A549 (cell line): ENCODE measurements at regions not wholly inside any gene's neighbourhood (a gene's known extent, or its start where the extent isn't known, plus 50 kb on each side); places are given as distances from the start of the nearest gene placed in this dataset.

ENCODE experiments used
- ATAC-seq, 2 experiments: fragments of 200-7000 bp in 1 of 2; fragments of >200 bp in 1 of 2; cut with Nextera tagmentation in 1 of 2; cut with Tn5 transposase in 1 of 2; 3 replicates each; pipeline versions ENCODE4 v1.8.0 to v1.9.1; 2018 to 2020; ENCODE audit warnings: mild to moderate bottlenecking in 1 of 2, moderate library complexity in 1 of 2
- CTCF ChIA-PET: fragments of 300-600 bp; sonication (Branson Sonifier 250); formaldehyde crosslinking; extraction: SDS; loops from one replicate; lab custom pipeline; 2021; ENCODE audit warnings: antibody characterized with exemption, inconsistent platforms; lab: Yijun Ruan, JAX
- POLR2A ChIA-PET: fragments of 350-600 bp; formaldehyde crosslinking; extraction: SDS; loops from one replicate; lab custom pipeline; 2021; ENCODE audit warnings: antibody characterized with exemption, inconsistent platforms; lab: Yijun Ruan, JAX
- DNase-seq, 2 experiments: peaks; one replicate each; pipeline versions ENCODE4 v3.0.0 to v3.0.0-alpha.2; 2011 to 2016; ENCODE audit warnings: low read depth in 1 of 2, low spot score in 1 of 2
- FAIRE-seq: peaks from 2 replicates; lab custom pipeline; 2011; peaks lifted over from hg19 to GRCh38; lab: Jason Lieb, UNC
- H3K27ac ChIP-seq, 2 experiments: fragments of >200 bp; sonication (Bioruptor Twin); formaldehyde crosslinking; 3 replicates each; pipeline ENCODE4 v1.5.1; 2016 to 2017
- H3K4me1 ChIP-seq: fragments of >200 bp; sonication (Bioruptor Twin); formaldehyde crosslinking; 3 replicates; pipeline ENCODE4 v1.6.1; 2016
- H3K4me2 ChIP-seq: fragments of >200 bp; sonication (Bioruptor Twin); formaldehyde crosslinking; 3 replicates; pipeline ENCODE4 v1.6.1; 2016
- H3K4me3 ChIP-seq: fragments of >200 bp; sonication (Bioruptor Twin); formaldehyde crosslinking; 3 replicates; pipeline ENCODE4 v1.5.1; 2016
- H3K9me3 ChIP-seq: fragments of >200 bp; sonication (Bioruptor Twin); formaldehyde crosslinking; 3 replicates; pipeline ENCODE4 v1.6.1; 2016
- CBX8 ChIP-seq: fragments of 200-600 bp; sonication (generic); IDR thresholded peaks from 2 replicates; pipeline ENCODE4 v1.6.1; 2016
- CEBPB ChIP-seq, 2 experiments: fragments of >200 bp in 1 of 2; sonication (Bioruptor Twin) in 1 of 2; formaldehyde crosslinking in 1 of 2; IDR thresholded peaks; 2 replicates each; pipeline ENCODE4 v1.6.1; 2012 to 2016
- CTCF ChIP-seq: fragments of >200 bp; sonication (Bioruptor Twin); formaldehyde crosslinking; IDR thresholded peaks from 3 replicates; pipeline ENCODE4 v1.5.1; 2016
- ELK1 ChIP-seq: fragments of 150-350 bp; IDR thresholded peaks from 2 replicates; pipeline ENCODE4 v1.6.1; 2014; ENCODE audit warnings: low read depth, mild to moderate bottlenecking, low read length
- EP300 ChIP-seq, 2 experiments: fragments of >200 bp; sonication (Bioruptor Twin); formaldehyde crosslinking; IDR thresholded peaks; 2 replicates in 1 of 2; 3 replicates in 1 of 2; pipeline ENCODE4 v1.6.1; 2016 to 2017
- FOSL2 ChIP-seq, 2 experiments: fragments of 450-650 bp in 1 of 2; fragments of >200 bp in 1 of 2; sonication (Bioruptor Twin) in 1 of 2; formaldehyde crosslinking; IDR thresholded peaks; 2 replicates each; pipeline versions ENCODE4 v1.5.0 to v1.6.1; 2016 to 2020; ENCODE audit warnings: mild to moderate bottlenecking in 1 of 2, moderate library complexity in 1 of 2
- HDAC2 ChIP-seq: fragments of 200-600 bp; sonication (generic); IDR thresholded peaks from 2 replicates; pipeline ENCODE4 v1.6.1; 2016
- HES2 ChIP-seq: fragments of >200 bp; sonication (Bioruptor Twin); formaldehyde crosslinking; IDR thresholded peaks from 2 replicates; pipeline ENCODE4 v1.6.1; 2016
- HEYL ChIP-seq: fragments of 250-450 bp; sonication (Bioruptor Pico); IDR thresholded peaks from 2 replicates; pipeline ENCODE4 v1.8.0; 2021; ENCODE audit warnings: mild to moderate bottlenecking, moderate library complexity
- HMGXB4 ChIP-seq: fragments of 250-450 bp; sonication (Bioruptor Pico); IDR thresholded peaks from 2 replicates; pipeline ENCODE4 v1.5.0; 2021; ENCODE audit warnings: mild to moderate bottlenecking, moderate library complexity, borderline replicate concordance
- HOXB13 ChIP-seq: fragments of 250-450 bp; sonication (Bioruptor Pico); IDR thresholded peaks from 2 replicates; pipeline ENCODE4 v1.5.0; 2020; ENCODE audit warnings: low read depth, mild to moderate bottlenecking, moderate library complexity
- KDM1A ChIP-seq: fragments of 200-600 bp; sonication (generic); IDR thresholded peaks from 2 replicates; pipeline ENCODE4 v1.6.1; 2016; ENCODE audit warnings: low read depth, mild to moderate bottlenecking
- MAX ChIP-seq: IDR thresholded peaks from 2 replicates; pipeline ENCODE4 v1.6.1; 2012
- MAZ ChIP-seq: fragments of 150-350 bp; IDR thresholded peaks from 2 replicates; pipeline ENCODE4 v1.6.1; 2014; ENCODE audit warnings: antibody characterized with exemption, low read depth, low read length, borderline replicate concordance
- NFE2L2 ChIP-seq: fragments of 150-350 bp; conservative IDR thresholded peaks from 2 replicates; pipeline ENCODE4 v1.6.1; 2014; ENCODE audit warnings: low read length
- PHF8 ChIP-seq: fragments of 200-600 bp; sonication (generic); IDR thresholded peaks from 2 replicates; pipeline ENCODE4 v1.6.1; 2016; ENCODE audit warnings: low read depth, mild to moderate bottlenecking, antibody characterized with exemption, moderate library complexity, borderline replicate concordance
- POLR2A ChIP-seq: IDR thresholded peaks from 2 replicates; pipeline ENCODE4 v1.6.1; 2012; ENCODE audit warnings: mild to moderate bottlenecking, low read length
- RNF2 ChIP-seq: fragments of 200-600 bp; sonication (generic); IDR thresholded peaks from 2 replicates; pipeline ENCODE4 v1.6.1; 2016; ENCODE audit warnings: low read depth, mild to moderate bottlenecking, antibody characterized with exemption, moderate library complexity, borderline replicate concordance
- WGBS: methylation state at CpG from one replicate; pipeline ENCODE4 v1.1.6; 2017; ENCODE audit errors: missing lambda C conversion rate; 5-methylcytosine and 5-hydroxymethylcytosine counted together

GRCh38 chr15:96182736-96183513 lies 147.6 kb upstream of the NR2F2 start:
- peak overlapping the region; percentile 76 for H3K4me2 ChIP-seq
- FAIRE-seq (no peak), ATAC-seq (no peak), DNase-seq (no peak)
- CTCF ChIA-PET: interaction anchor here (0.6 to 1.1 kb wide), 3 partner anchors 17 to 171 kb away, joined by 3 read pairs; no protein-coding TSS in a partner anchor
- peaks cover 36% of the 10 kb centered on the region for H3K4me1 ChIP-seq
- POLR2A ChIA-PET: no interaction called here
- H3K9me3 ChIP-seq: no peaks in the 10 kb centered on the region
- H3K27ac ChIP-seq: peak overlapping the region; percentile 73 to 77
- 89% methylated on average over 12 of the region's 12 CpGs for WGBS
- no peak overlapping the region for H3K4me3 ChIP-seq
- TF ChIP-seq MAZ: no peak
- TF ChIP-seq CEBPB (IDR thresholded peaks at IDR 0.05): 0 out of 4 replicates have a peak, but pooled peaks of 1 of the 2 experiments have one; percentile 26
- no peak for TF ChIP-seq MAX

GRCh38 chr15:96183514-96183850 lies 147.0 kb upstream of the NR2F2 start:
- peak in 1 of 2 experiments; percentile 67; a peak in 3 of 6 replicates for ATAC-seq
- CTCF ChIA-PET: interaction anchor here (0.6 to 1.1 kb wide), 3 partner anchors 17 to 171 kb away, joined by 3 read pairs; no protein-coding TSS in a partner anchor

More at GRCh38 chr15:96183514-96183850, 147.0 kb upstream of the NR2F2 start:
- no peak for TF ChIP-seq CTCF
- no peak for TF ChIP-seq HMGXB4 (CRISPR knock-in tag)
- TF ChIP-seq EP300 (IDR thresholded peaks at IDR 0.05): no peak
- TF ChIP-seq HOXB13: no peak
- TF ChIP-seq POLR2A: no peak
- no peak for TF ChIP-seq HES2
- no peak for TF ChIP-seq RNF2
- TF ChIP-seq KDM1A: no peak
- no peak for TF ChIP-seq HDAC2
- TF ChIP-seq CBX8: no peak
- no peak for TF ChIP-seq PHF8
- TF ChIP-seq NFE2L2: no peak
- no peak for TF ChIP-seq HEYL (CRISPR knock-in tag)
- no peak for TF ChIP-seq ELK1
- TF ChIP-seq FOSL2 (IDR thresholded peaks at IDR 0.05): no peak
- no peak for TF ChIP-seq FOSL2 (CRISPR knock-in tag; IDR thresholded peaks at IDR 0.05)
- Histone ChIP-seq H3K27ac (peak overlapping the region; percentile 73 to 77), H3K4me2 (peak overlapping the region; percentile 76), H3K4me1 (peaks cover 36% of the 10 kb centered on the region), H3K9me3 (no peaks in the 10 kb centered on the region), H3K4me3 (no peak overlapping the region)
- 10% methylated on average over 4 of the region's 4 CpGs for WGBS
- FAIRE-seq: no peak
- peak in 1 of 2 experiments; percentile 69 for DNase-seq
- POLR2A ChIA-PET: no interaction called here
